HEK293T (cell line): ENCODE measurements at regions not wholly inside any gene's neighbourhood (a gene's known extent, or its start where the extent isn't known, plus 50 kb on each side); places are given as distances from the start of the nearest gene placed in this dataset.

Experiments used
- ARNT ChIP-seq: fragments of 450-650 bp; IDR thresholded peaks from 2 replicates; pipeline ENCODE4 v1.6.1; 2017; ENCODE audit warnings: mild to moderate bottlenecking
- BHLHE40 ChIP-seq: fragments of 450-650 bp; IDR thresholded peaks from 2 replicates; pipeline ENCODE4 v1.6.1; 2016; ENCODE audit warnings: mild to moderate bottlenecking, moderate library complexity, borderline replicate concordance
- CTBP1 ChIP-seq: fragments of 450-650 bp; IDR thresholded peaks from 2 replicates; pipeline ENCODE4 v1.6.1; 2016; ENCODE audit warnings: borderline replicate concordance
- ELF4 ChIP-seq: fragments of 450-650 bp; IDR thresholded peaks from 2 replicates; pipeline ENCODE4 v1.6.1; 2017; ENCODE audit warnings: antibody characterized with exemption
- FOXA1 ChIP-seq: fragments of 450-650 bp; IDR thresholded peaks from 2 replicates; pipeline ENCODE4 v1.6.1; 2016; ENCODE audit warnings: mild to moderate bottlenecking
- FOXK2 ChIP-seq: fragments of 450-650 bp; IDR thresholded peaks from 2 replicates; pipeline ENCODE4 v1.6.1; 2016; ENCODE audit warnings: mild to moderate bottlenecking
- NFRKB ChIP-seq: fragments of 450-650 bp; IDR thresholded peaks from 2 replicates; pipeline ENCODE4 v1.6.1; 2016; ENCODE audit warnings: mild to moderate bottlenecking, moderate library complexity
- SP1 ChIP-seq: fragments of 450-650 bp; IDR thresholded peaks from 2 replicates; pipeline ENCODE4 v1.6.1; 2017
- SUZ12 ChIP-seq: fragments of 450-650 bp; IDR thresholded peaks from 2 replicates; pipeline ENCODE4 v1.6.1; 2016; ENCODE audit warnings: mild to moderate bottlenecking
- TARDBP ChIP-seq: fragments of 450-650 bp; IDR thresholded peaks from 2 replicates; pipeline ENCODE4 v1.6.1; 2016

DNA sequence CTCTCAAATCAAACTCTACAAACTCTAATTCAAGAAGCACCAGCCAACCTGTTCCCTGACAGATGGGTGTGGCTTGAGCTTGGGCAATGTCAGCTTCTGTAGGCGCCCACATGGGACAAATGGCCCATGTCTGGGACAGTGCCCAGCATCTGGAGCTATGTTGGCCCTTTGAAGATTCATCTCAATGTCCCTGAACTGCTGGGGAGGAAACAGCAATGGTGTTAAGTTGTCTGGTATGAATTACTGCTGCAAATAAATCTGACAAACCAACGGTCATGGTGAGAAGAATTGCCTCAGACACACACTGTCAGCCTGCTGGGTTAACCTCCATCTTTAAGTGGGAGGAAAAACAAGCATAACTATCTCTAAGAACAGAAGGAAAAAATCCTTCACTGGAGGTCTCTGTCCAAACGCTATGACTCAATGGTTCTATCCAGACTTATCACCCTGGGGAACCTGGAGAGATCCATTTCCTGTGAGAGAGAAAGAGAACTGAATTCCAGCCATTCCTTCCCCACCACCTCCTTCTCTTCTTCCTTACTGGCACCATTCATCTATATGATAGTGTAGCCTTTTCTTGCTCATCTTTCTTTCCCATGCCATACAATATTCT is 274.9 kb downstream of the CDH26 start:
- no peak for TF ChIP-seq NFRKB
- no peak for TF ChIP-seq BHLHE40
- no peak for TF ChIP-seq SP1
- TF ChIP-seq ELF4 = no peak
- TF ChIP-seq SUZ12 = no peak
- no peak for TF ChIP-seq FOXK2
- TF ChIP-seq CTBP1 = no peak
- TF ChIP-seq ARNT = no peak
- no peak for TF ChIP-seq TARDBP
- TF ChIP-seq FOXA1 = no peak
